Testis (tissue), 2 donors: ENCODE measurements at regions not wholly inside any gene's neighbourhood (a gene's known extent, or its start where the extent isn't known, plus 50 kb on each side); places are given as distances from the start of the nearest gene placed in this dataset.

ENCODE experiments used
- POLR2A ChIP-seq: fragments of 450-650 bp; IDR thresholded peaks from one replicate; pipeline ENCODE4 v1.6.1; 2017; ENCODE audit warnings: antibody characterized with exemption, mild to moderate bottlenecking, moderate library complexity
- TF ChIP-seq, protein P1 (sequence below), 3 experiments: fragments of 450-650 bp in 2 of 3; fragments of 200-600 bp in 1 of 3; sonication (generic) in 1 of 3; IDR thresholded peaks; one replicate each; pipeline ENCODE4 v1.5.1; 2016 to 2019; ENCODE audit warnings: antibody characterized with exemption in 3 of 3, mild to moderate bottlenecking in 2 of 3, moderate library complexity in 1 of 3

DNA sequence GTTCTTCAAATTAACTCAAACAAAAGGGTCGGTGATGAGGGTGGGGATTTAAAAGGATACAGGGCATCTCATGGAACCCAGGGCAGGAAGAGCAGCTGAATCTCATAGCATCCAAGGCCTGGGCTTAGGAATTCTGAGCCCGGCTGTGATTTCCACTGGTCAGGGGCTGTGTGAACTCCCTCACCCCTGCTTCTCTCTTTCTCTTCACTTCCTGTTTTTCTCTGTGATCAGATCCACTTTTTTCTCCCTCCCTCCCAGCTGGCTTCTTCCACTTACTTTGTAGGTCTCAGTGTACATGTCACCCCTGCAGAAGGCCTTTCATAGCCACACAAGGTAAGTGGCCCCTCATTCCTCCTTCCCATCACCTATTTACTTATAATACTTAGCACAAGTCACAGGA lies 68.2 kb upstream of the CORO2B start:
- TF ChIP-seq, protein P1, sequence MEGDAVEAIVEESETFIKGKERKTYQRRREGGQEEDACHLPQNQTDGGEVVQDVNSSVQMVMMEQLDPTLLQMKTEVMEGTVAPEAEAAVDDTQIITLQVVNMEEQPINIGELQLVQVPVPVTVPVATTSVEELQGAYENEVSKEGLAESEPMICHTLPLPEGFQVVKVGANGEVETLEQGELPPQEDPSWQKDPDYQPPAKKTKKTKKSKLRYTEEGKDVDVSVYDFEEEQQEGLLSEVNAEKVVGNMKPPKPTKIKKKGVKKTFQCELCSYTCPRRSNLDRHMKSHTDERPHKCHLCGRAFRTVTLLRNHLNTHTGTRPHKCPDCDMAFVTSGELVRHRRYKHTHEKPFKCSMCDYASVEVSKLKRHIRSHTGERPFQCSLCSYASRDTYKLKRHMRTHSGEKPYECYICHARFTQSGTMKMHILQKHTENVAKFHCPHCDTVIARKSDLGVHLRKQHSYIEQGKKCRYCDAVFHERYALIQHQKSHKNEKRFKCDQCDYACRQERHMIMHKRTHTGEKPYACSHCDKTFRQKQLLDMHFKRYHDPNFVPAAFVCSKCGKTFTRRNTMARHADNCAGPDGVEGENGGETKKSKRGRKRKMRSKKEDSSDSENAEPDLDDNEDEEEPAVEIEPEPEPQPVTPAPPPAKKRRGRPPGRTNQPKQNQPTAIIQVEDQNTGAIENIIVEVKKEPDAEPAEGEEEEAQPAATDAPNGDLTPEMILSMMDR (IDR thresholded peaks at IDR 0.05): no peak
- no peak for TF ChIP-seq POLR2A
